A673 (cell line): ENCODE measurements at regions not wholly inside any gene's neighbourhood (a gene's known extent, or its start where the extent isn't known, plus 50 kb on each side); places are given as distances from the start of the nearest gene placed in this dataset.

ENCODE experiments used
- BruUV-seq: library from RNA; stranded (reverse); fragments of 400-500 nt; replicated peaks from 2 replicates; lab custom pipeline; 2021; lab: Mats Ljungman, UMichigan
- CTCF ChIA-PET: fragments of 300-600 bp; sonication (Branson Sonifier 250); formaldehyde crosslinking; loops from one replicate; lab custom pipeline; 2022; ENCODE audit warnings: antibody characterized with exemption; lab: Charles Lee
- POLR2A ChIA-PET: fragments of 300-600 bp; sonication (Branson Sonifier 250); formaldehyde crosslinking; loops from one replicate; lab custom pipeline; 2022; ENCODE audit warnings: antibody characterized with exemption; ENCODE audit not compliant: low non-redundant PET; lab: Charles Lee
- DNase-seq: peaks from one replicate; pipeline ENCODE4 v3.0.0-alpha.2; 2015; ENCODE audit warnings: low spot score
- H3K27ac ChIP-seq: fragments of 200-600 bp; sonication (generic); 2 replicates; pipeline ENCODE4 v1.5.1; 2016; ENCODE audit warnings: mixed run types, low read depth, mild to moderate bottlenecking, mixed read lengths, antibody characterized with exemption, low read length; ENCODE audit not compliant: poor library complexity, severe bottlenecking
- H3K27me3 ChIP-seq: fragments of 200-600 bp; sonication (generic); replicated peaks from 2 replicates; pipeline ENCODE4 v1.6.1; 2017; ENCODE audit warnings: mixed run types, low read depth, mild to moderate bottlenecking, mixed read lengths, antibody characterized with exemption, low read length; ENCODE audit not compliant: insufficient read depth, poor library complexity
- H3K36me3 ChIP-seq: fragments of 200-600 bp; sonication (generic); 2 replicates; pipeline ENCODE4 v1.6.1; 2016; ENCODE audit warnings: mixed run types, mild to moderate bottlenecking, mixed read lengths, antibody characterized with exemption, low read length; ENCODE audit not compliant: insufficient read depth, poor library complexity, severe bottlenecking
- H3K4me1 ChIP-seq: fragments of 200-600 bp; sonication (generic); 2 replicates; pipeline ENCODE4 v1.6.1; 2017; ENCODE audit warnings: mixed run types, mild to moderate bottlenecking, mixed read lengths, antibody characterized with exemption, low read length; ENCODE audit not compliant: insufficient read depth, poor library complexity, severe bottlenecking
- H3K4me3 ChIP-seq: fragments of 200-600 bp; sonication (generic); 2 replicates; pipeline ENCODE4 v1.5.1; 2016; ENCODE audit warnings: low read depth, mixed run types, mild to moderate bottlenecking, mixed read lengths, low read length; ENCODE audit not compliant: poor library complexity, severe bottlenecking
- H3K9me3 ChIP-seq: fragments of 200-600 bp; sonication (generic); 2 replicates; pipeline ENCODE4 v1.6.1; 2016; ENCODE audit warnings: mixed run types, low read depth, mild to moderate bottlenecking, mixed read lengths, antibody characterized with exemption, low read length; ENCODE audit not compliant: poor library complexity, severe bottlenecking
- CTCF ChIP-seq: fragments of 300-800, 200-600 bp; sonication (generic); conservative IDR thresholded peaks from 2 replicates; pipeline ENCODE4 v1.5.1; 2017; ENCODE audit warnings: low read depth, mild to moderate bottlenecking, antibody characterized with exemption, low read length, moderate library complexity, mixed read lengths
- EZH2 ChIP-seq: fragments of 200-600 bp; sonication (generic); IDR thresholded peaks from 2 replicates; pipeline ENCODE4 v1.6.1; 2017; ENCODE audit warnings: borderline replicate concordance, low read depth, mild to moderate bottlenecking, mixed read lengths, antibody characterized with exemption, low read length; ENCODE audit not compliant: poor library complexity, severe bottlenecking
- intact Hi-C: fragments of 100-400 bp; cut with micrococcal nuclease; formaldehyde crosslinking; loops from one replicate; pipeline ENCODE4 v1.10.0; 2022; ENCODE audit not compliant: unreplicated experiment

DNA sequence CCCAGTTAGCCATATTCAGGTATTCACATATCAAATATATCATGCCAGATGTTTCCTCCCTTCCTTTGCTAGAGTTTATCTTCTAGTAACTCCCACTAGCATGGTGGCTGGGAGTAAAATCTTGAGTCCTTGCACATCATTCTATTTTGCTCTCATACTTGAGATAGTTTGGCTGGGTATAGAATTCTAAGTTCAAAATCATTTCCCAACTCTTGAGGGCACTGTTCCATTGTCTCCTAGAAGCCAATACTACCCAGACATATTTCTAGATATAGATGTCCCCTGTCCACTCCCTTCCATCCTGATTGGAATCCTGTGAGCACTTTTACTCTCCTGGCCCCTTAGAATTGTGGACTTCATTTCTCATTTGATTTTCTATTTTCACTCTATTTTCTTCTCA, 104.7 kb downstream of the ZFP64 start:
- Histone ChIP-seq H3K9me3 (peaks cover 20% of the 10 kb centered on the region), H3K27me3 (no peaks in the 10 kb centered on the region), H3K36me3 (peaks cover 48% of the 10 kb centered on the region), H3K27ac (no peak overlapping the region), H3K4me1 (peaks cover 20% of the 10 kb centered on the region), H3K4me3 (no peak overlapping the region)
- intact Hi-C loops = no loop called here
- CTCF ChIA-PET = no interaction called here
- DNase-seq = no peak
- TF ChIP-seq CTCF = no peak
- no peak for TF ChIP-seq EZH2
- BruUV-seq = no TSS peak
- POLR2A ChIA-PET = no interaction called here

- POLR2A ChIA-PET = no interaction called here
- intact Hi-C loops = loop anchor here (5.0 kb wide), 1 partner anchor 712 kb away; no protein-coding TSS in a partner anchor
- DNase-seq = no peak
- no TSS peak for BruUV-seq
- H3K36me3 ChIP-seq = peaks cover 43% of the 10 kb centered on the region
- H3K27ac ChIP-seq = no peak overlapping the region
- H3K4me1 ChIP-seq = peaks cover 20% of the 10 kb centered on the region
- H3K4me3 ChIP-seq = no peak overlapping the region
- TF ChIP-seq CTCF (no peak), EZH2 (no peak)
- CTCF ChIA-PET = no interaction called here
- no peaks in the 10 kb centered on the region for H3K27me3 ChIP-seq
- peaks cover 20% of the 10 kb centered on the region for H3K9me3 ChIP-seq
Measured at GRCh38 chr20:52084727-52085126, 106.9 kb downstream of the ZFP64 start.

DNA sequence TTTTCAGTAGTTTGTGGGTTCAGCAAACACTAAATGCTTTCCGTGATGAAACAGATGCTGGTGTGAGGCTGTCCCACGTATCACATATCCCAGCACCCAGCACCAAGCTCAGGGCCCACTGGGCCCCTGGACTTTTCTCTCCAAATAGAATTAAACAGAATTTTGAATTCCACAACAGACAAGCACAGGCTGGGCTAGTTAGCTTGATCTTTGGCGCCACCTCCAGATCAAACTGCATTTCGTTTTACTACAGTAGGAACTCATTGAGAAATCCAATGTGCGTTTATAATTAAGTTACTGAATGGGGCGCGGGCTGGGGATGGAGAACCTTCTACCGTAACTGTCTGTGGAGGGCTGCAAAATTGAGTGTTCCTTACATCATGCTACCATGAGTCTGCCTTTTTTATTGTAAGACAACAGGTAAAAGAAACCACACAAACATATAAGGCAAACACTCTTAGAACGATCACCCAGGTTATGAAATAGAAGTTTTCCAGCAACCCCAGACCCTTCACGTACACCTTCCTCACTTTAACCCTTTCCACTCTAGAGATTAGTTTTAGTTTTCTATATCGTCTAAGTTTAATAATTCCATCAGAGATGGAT, 107.8 kb downstream of the ZFP64 start:
- H3K4me1 ChIP-seq = peaks cover 20% of the 10 kb centered on the region
- H3K36me3 ChIP-seq = peaks cover 37% of the 10 kb centered on the region
- H3K9me3 ChIP-seq = peaks cover 20% of the 10 kb centered on the region
- peak; percentile 86 for DNase-seq
- ChIA-PET CTCF (interaction anchor here (0.5 to 1.3 kb wide), 8 partner anchors 96 to 698 kb away, joined by 3 to 7 read pairs (median 4); no protein-coding TSS in a partner anchor), POLR2A (no interaction called here)
- BruUV-seq = no TSS peak
- intact Hi-C loops = loop anchor here (2.0 to 5.0 kb wide), 4 partner anchors 283 to 711 kb away; no protein-coding TSS in a partner anchor
- TF ChIP-seq CTCF (peak; percentile 85), EZH2 (no peak)
- no peaks in the 10 kb centered on the region for H3K27me3 ChIP-seq
- H3K4me3 ChIP-seq = no peak overlapping the region
- no peak overlapping the region for H3K27ac ChIP-seq
